ENCODE measurements at regions not wholly inside any gene's neighbourhood (a gene's known extent, or its start where the extent isn't known, plus 50 kb on each side); places are given as distances from the start of the nearest gene placed in this dataset.

DNA sequence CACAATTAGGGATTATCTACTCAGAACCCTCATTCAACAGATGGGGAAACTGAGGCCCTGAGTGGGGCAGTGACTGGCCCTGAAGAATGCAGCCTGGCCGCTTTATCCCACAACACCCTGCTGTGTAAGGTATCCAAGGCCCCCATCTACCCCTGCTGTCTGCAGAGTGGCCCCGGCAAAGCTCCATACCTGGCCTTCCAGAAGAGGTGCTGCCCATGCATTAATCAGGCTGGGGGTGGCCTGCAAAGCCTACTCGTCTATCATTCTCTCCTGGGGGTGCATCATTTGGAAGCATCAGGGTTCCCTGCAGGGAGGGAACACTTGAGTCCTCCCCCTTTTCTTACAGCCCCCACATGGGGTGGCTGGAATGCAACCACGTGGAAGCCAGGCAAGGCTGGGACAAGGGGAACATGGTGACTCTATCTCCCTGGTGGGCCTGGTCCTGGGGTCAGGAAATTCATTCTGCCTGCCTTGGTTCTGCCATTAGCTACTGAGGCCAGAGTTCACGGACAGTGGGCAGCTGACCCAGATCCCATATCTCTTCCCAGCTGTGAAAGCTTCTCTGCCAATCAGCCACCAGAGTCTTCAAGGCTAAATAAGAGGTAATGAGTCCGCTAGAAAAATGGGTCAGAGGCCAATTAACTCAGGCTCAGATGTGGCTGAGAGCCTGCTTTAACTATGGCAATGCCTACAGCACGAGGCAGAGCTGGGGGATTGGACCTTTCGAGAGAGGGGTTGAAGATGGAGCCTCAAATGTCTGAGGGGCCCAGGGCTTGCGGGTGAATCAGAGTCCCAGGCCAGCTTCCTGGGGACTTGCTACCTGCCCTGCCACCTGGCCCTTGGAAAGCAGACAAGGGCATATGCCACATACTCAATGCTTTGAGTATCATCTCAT is 72.3 kb upstream of the TOX2 start:
- peaks cover 35% of the 10 kb centered on the region for H3K4me1 Mint-ChIP-seq (ENCODE audit: low read depth)
- H3K27ac Mint-ChIP-seq, result no peak overlapping the region
- H3K36me3 Mint-ChIP-seq, result no peaks in the 10 kb centered on the region
- no peaks in the 10 kb centered on the region for H3K27me3 Mint-ChIP-seq
- no peak overlapping the region for H3K4me3 Mint-ChIP-seq
- no peaks in the 10 kb centered on the region for H3K9me3 Mint-ChIP-seq (ENCODE audit: low read depth)

DNA sequence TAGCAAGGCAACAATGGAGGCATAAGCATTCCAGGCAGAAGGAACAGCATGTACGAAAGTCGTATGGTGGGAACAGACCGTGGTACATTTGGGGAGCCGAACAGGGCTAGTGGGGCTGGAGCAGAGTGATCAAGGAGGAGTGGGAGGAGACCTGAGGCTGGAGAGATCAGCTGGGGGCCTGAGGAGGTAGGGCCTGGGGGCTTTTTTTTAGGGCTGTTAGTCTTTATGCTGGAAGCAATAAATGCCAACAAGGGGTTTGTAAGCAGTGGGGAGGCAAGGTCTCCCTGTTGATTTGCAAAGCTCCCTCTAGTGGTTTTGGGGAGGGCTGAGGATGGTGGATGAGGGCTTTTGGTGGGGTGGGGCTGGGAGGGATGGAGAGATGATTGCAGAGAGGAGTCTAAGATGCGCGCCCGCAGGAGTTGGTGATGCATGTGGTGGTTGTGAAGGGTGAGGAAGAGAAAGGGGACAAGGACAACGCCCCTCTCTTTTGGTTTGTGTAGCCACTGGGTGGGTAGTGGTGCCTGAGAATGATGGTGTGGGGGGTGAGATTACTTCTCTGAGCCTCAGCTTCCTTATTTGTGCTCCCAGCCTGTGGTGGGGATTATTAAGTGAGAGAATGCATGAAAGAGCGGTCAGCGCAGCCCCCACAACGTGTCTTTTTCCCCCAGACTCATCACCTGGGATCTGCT is 74.1 kb upstream of the TOX2 start:
- Mint-ChIP-seq H3K4me3 (no peak overlapping the region), H3K9me3 (ENCODE audit: low read depth) (no peaks in the 10 kb centered on the region), H3K4me1 (ENCODE audit: low read depth) (peaks cover 32% of the 10 kb centered on the region), H3K36me3 (no peaks in the 10 kb centered on the region), H3K27me3 (no peaks in the 10 kb centered on the region), H3K27ac (no peak overlapping the region)

GRCh38 chr20:43839793-43840199 is 74.9 kb upstream of the TOX2 start:
- H3K9me3 Mint-ChIP-seq (ENCODE audit: low read depth), result no peaks in the 10 kb centered on the region
- peaks cover 29% of the 10 kb centered on the region for H3K4me1 Mint-ChIP-seq (ENCODE audit: low read depth)
- no peaks in the 10 kb centered on the region for H3K27me3 Mint-ChIP-seq
- H3K4me3 Mint-ChIP-seq, result no peak overlapping the region
- H3K36me3 Mint-ChIP-seq, result no peaks in the 10 kb centered on the region
- H3K27ac Mint-ChIP-seq, result no peak overlapping the region

- no peaks in the 10 kb centered on the region for H3K36me3 Mint-ChIP-seq
- no peak overlapping the region for H3K4me3 Mint-ChIP-seq
- H3K4me1 Mint-ChIP-seq (ENCODE audit: low read depth), result peaks cover 29% of the 10 kb centered on the region
- H3K9me3 Mint-ChIP-seq (ENCODE audit: low read depth), result no peaks in the 10 kb centered on the region
- H3K27ac Mint-ChIP-seq, result no peak overlapping the region
- no peaks in the 10 kb centered on the region for H3K27me3 Mint-ChIP-seq
Measured at GRCh38 chr20:43838703-43839060, 76.0 kb upstream of the TOX2 start.

GRCh38 chr20:43837856-43838702 is 76.6 kb upstream of the TOX2 start:
- Mint-ChIP-seq H3K36me3 (no peaks in the 10 kb centered on the region), H3K4me3 (no peak overlapping the region), H3K27me3 (no peaks in the 10 kb centered on the region), H3K27ac (peak overlapping the region; percentile 11), H3K4me1 (ENCODE audit: low read depth) (peaks cover 29% of the 10 kb centered on the region), H3K9me3 (ENCODE audit: low read depth) (no peaks in the 10 kb centered on the region)

GRCh38 chr20:43836790-43837189 is 77.9 kb upstream of the TOX2 start:
- H3K4me1 Mint-ChIP-seq (ENCODE audit: low read depth), result peaks cover 29% of the 10 kb centered on the region
- no peak overlapping the region for H3K4me3 Mint-ChIP-seq
- H3K27ac Mint-ChIP-seq, result no peak overlapping the region
- peaks cover 4% of the 10 kb centered on the region for H3K27me3 Mint-ChIP-seq
- peaks cover 2% of the 10 kb centered on the region for H3K36me3 Mint-ChIP-seq
- H3K9me3 Mint-ChIP-seq (ENCODE audit: low read depth), result no peaks in the 10 kb centered on the region

GRCh38 chr20:43835944-43836508 is 78.6 kb upstream of the TOX2 start:
- Mint-ChIP-seq H3K4me3 (no peak overlapping the region), H3K36me3 (peaks cover 2% of the 10 kb centered on the region), H3K9me3 (ENCODE audit: low read depth) (no peaks in the 10 kb centered on the region), H3K27ac (no peak overlapping the region), H3K27me3 (peaks cover 4% of the 10 kb centered on the region), H3K4me1 (ENCODE audit: low read depth) (peaks cover 29% of the 10 kb centered on the region)

DNA sequence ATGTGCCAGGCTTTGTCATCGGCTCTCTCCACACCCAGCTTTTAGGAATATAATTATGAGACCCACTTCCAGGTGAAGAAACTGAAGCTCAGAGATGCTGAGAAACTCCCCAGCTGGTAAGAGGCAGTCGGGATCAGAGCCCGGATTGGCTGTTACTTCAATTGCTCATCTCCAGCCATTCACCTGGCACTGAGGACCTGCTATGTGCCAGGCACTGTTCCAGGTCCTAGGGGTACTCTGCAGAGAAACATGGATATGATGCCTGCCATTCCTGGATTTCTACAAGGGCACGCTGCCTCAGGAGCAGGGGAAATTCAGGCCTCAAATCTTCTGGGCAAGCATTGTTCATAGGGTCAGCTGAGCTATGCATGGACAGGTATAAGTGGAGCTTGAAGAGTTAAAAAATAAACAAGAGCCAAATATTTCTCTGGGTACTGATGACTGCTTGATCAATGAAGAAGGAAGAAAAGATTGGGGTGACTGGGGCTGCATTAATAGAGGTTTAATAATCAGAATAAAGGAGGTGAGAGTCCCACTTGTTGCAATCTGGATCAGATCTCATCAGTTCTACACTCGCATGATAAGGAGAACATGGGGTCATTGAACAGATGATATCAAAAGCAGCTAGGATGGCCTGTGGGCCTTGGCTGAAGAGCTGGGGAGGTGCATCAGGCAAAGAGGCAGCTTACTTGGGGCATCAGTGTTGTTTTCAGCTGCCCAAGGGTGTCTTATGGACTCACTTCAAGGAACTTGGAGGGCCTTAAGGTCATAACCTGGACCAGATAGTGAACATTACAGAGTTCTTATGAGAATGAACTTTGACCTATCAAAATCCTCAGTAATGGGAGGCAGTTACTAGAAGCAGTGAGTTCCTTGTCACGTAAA is 80.9 kb upstream of the TOX2 start:
- peaks cover 2% of the 10 kb centered on the region for H3K36me3 Mint-ChIP-seq
- peaks cover 15% of the 10 kb centered on the region for H3K4me1 Mint-ChIP-seq (ENCODE audit: low read depth)
- H3K27ac Mint-ChIP-seq, result no peak overlapping the region
- no peak overlapping the region for H3K4me3 Mint-ChIP-seq
- H3K27me3 Mint-ChIP-seq, result peaks cover 12% of the 10 kb centered on the region
- no peaks in the 10 kb centered on the region for H3K9me3 Mint-ChIP-seq (ENCODE audit: low read depth)

DNA sequence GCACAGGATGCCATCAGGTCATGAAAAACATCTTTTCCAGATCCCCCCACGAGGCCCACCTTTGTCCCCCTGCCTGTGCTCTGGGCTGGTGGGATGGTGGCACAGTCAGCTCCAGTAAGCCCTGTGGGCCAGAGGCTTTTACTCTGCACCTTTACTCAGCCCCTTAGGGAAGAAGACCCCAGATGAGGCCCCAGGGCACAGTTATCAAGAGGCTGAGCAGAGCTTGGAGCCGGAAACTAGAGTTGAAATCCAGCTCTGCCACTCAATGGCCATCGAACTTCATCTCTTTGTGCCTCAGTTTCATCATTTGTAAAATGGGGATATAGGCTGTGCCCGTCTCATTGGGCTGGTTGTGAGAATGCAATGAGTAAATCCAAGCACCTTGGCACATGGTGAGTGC is 81.7 kb upstream of the TOX2 start:
- Mint-ChIP-seq H3K9me3 (ENCODE audit: low read depth) (no peaks in the 10 kb centered on the region), H3K36me3 (peaks cover 2% of the 10 kb centered on the region), H3K4me1 (ENCODE audit: low read depth) (peaks cover 7% of the 10 kb centered on the region), H3K27ac (no peak overlapping the region), H3K27me3 (peaks cover 12% of the 10 kb centered on the region), H3K4me3 (no peak overlapping the region)

DNA sequence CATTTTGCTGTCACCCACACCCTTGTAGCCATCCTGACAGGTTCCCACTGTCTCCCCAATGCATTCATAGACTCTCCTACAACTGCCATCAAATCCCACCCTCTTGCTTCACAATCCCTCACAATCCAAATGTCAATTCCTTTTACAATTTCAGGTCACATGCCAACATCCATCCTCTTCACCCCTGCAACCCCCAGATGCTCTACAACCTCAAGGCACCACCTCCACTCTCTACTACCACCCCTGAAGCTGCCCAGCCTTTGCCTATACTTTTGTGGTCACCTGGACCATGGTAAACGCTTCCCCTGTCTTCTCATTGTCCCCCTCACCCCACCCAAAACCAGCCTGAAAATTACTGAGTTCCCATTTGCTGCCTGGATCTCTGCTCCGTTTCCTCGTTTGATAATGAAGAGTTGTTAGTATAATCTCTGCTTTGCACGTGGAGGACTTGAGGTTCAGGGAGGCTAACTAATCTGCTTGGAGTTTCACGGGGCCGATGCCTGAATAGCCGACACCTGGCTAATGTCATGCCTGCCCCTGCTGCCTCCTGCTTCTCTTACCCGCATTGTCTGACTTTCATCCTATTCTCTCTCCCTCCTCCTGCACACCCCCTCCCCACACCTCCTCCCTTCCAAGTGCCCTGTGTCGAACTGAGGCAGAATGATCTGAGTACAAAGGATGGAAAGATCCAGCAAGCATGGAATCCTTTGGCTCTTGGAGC is 82.4 kb upstream of the TOX2 start:
- Mint-ChIP-seq H3K9me3 (ENCODE audit: low read depth) (no peaks in the 10 kb centered on the region), H3K4me3 (no peak overlapping the region), H3K4me1 (ENCODE audit: low read depth) (peaks cover under 1% of the 10 kb centered on the region), H3K27ac (no peak overlapping the region), H3K36me3 (peaks cover 2% of the 10 kb centered on the region), H3K27me3 (peaks cover 12% of the 10 kb centered on the region)

DNA sequence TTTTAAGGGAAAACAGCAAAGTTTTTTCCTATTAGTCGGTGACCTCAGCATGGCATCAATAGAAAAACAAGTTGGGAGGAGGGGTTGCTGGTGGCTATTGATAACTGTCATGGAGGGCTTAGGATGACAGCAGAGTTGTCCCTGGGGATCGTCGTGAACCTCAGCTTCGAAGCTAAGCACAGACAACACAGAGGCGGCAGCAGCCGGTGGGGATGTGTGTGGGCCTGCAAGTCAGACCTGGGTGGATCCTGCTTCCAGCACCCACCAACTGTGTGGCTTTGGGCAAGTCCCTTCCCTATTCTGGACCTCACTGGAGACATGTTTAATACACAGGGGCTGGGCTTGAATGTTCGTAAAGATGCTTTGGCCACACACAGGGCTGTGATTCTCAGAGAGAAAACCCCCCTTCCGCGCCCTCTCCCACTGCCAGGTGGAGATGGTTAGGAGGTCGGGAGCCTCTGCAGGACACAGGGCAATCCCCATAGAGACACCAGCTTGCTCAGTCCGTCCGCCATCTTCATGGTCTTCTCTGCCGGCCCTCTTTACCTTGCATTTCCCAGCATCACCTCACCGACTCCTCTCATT is 83.1 kb upstream of the TOX2 start:
- H3K9me3 Mint-ChIP-seq (ENCODE audit: low read depth), result no peaks in the 10 kb centered on the region
- H3K4me3 Mint-ChIP-seq, result no peak overlapping the region
- H3K36me3 Mint-ChIP-seq, result peaks cover 2% of the 10 kb centered on the region
- H3K27me3 Mint-ChIP-seq, result peaks cover 12% of the 10 kb centered on the region
- no peaks in the 10 kb centered on the region for H3K4me1 Mint-ChIP-seq (ENCODE audit: low read depth)
- no peak overlapping the region for H3K27ac Mint-ChIP-seq

DNA sequence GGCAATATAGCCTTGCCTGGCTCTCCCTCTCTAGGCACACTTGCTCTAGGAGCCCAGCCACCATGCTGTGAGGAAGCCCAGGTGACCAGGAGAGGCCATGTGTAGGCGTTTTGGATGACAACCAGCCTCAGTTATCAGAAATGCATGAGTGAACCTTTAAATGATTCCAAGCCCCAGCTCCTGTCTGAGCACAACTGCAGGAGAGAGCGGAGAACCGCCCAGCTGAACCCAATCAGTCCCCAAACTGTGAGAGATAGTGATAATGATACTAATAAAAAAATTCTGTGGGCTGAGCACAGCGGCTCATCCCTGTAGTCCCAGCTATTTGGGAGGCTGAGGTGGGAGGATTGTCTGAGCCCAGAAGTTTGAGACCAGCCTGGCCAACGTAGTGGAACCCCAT is 83.8 kb upstream of the TOX2 start:
- H3K27me3 Mint-ChIP-seq, result peaks cover 12% of the 10 kb centered on the region

DNA sequence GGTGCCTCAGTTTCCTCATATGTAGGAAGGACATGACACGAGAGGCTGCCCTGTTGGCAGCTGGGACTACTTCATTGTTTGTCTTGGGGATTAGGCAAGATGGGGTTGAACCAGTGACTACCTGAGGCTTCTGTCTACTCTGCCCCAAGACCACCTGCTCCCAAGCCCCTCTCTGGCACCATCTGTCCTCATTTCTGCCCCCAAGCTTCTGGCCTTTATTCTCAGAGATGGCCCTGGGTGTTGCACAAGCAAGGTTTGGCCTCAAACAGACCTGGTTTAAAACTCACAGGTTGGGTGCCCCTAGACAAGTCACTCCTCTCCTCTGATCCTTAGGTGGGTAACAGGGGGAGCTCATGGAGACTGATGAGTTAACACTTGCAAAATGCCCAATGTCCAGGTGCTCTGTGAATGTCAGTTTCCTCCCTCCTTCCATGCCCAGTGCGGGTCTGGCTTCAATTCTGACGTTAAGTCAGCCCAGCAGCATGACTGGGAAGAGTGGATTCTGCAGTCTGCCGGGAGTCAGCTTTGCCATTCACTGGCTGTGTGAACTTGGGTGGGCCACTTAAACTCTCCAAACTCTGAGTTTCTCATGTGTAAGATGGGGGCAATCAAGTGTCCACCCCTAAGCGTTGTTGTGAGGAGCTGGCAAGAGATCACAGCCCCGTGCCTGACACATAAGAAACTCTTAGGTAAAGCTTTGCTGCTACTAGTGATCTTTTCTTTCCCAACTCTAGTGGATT is 84.5 kb upstream of the TOX2 start:
- H3K36me3 Mint-ChIP-seq, result peaks cover 2% of the 10 kb centered on the region
- H3K4me3 Mint-ChIP-seq, result no peak overlapping the region
- no peaks in the 10 kb centered on the region for H3K4me1 Mint-ChIP-seq (ENCODE audit: low read depth)
- peaks cover 14% of the 10 kb centered on the region for H3K27me3 Mint-ChIP-seq
- no peak overlapping the region for H3K27ac Mint-ChIP-seq
- H3K9me3 Mint-ChIP-seq (ENCODE audit: low read depth), result no peaks in the 10 kb centered on the region

More for the DNA sequence above, 83.8 kb upstream of the TOX2 start:
- no peak overlapping the region for H3K4me3 Mint-ChIP-seq
- no peaks in the 10 kb centered on the region for H3K4me1 Mint-ChIP-seq (ENCODE audit: low read depth)
- peaks cover 2% of the 10 kb centered on the region for H3K36me3 Mint-ChIP-seq
- no peaks in the 10 kb centered on the region for H3K9me3 Mint-ChIP-seq (ENCODE audit: low read depth)
- H3K27ac Mint-ChIP-seq, result no peak overlapping the region

All from activated naive CD8-positive, alpha-beta T cell (primary cell).